HG03457 (cell line): ENCODE measurements at regions not wholly inside any gene's neighbourhood (a gene's known extent, or its start where the extent isn't known, plus 50 kb on each side); places are given as distances from the start of the nearest gene placed in this dataset.
"Not testable (repeated sequence)": the region's sequence is repeated elsewhere in the genome, so short reads cannot be mapped to it uniquely, and the experiment has no call there.

ENCODE experiments used
- ATAC-seq: cut with Tn5 transposase; IDR thresholded peaks from one replicate; pipeline ENCODE4 v1.9.1; 2021; ENCODE audit warnings: moderate number of reproducible peaks; ENCODE audit not compliant: unreplicated experiment

DNA sequence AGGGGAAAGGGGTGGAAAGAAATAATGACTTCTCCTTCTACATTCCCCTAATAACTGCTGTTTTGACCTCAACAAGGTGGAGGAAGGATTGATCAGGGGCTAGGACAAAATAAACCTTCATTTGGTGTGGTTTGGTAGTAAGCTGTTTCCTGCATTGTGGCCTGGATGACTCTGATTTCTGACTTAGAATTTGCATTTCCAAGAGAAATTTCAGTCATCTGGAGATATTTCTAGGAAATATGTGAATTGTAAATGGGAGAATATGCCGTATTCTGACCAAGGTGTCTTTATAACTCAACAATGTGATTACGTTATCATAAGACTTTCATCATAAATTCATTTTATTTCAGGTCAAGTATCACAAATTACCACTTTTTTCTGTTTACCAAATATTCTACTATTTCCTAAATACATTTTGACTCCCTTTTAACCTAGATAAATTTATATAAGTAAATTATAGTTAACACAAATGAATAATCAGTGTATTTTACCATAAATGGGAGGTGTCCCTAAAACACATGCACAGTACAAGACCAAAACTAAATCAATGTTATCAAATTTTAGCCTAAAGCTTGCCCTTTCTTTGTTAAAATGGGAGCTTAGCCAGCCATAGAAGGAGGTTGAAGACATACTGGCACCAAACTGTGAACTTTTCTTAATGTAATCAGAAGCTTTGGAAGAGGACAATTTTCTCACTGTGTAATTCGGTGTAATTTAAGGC, 828.8 kb downstream of the TMTC2 start:
- ATAC-seq = no peak

DNA sequence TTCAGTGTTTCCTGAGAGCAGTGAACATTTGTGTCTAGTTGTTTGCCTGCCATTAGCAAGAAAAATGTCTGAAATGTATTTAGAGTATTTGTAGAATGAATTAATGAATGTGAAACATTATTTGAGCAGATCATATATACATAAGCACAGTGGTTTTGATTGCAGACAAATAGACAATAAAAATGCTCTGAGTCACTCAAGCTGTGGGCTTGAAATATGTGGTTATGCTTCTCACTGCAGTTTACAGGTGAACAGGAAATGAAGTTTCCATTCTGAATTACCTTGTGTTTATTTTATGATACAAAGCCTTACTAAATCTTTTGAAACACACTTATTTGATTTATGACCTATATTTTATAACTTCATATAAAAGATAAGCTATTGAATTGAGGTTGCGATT, 827.7 kb downstream of the TMTC2 start:
- no peak for ATAC-seq

- ATAC-seq = no peak
Observed at GRCh38 chr12:83506841-83507240, 820.1 kb downstream of the TMTC2 start.

- no peak for ATAC-seq
Observed at GRCh38 chr12:83505586-83505985, 818.9 kb downstream of the TMTC2 start.

DNA sequence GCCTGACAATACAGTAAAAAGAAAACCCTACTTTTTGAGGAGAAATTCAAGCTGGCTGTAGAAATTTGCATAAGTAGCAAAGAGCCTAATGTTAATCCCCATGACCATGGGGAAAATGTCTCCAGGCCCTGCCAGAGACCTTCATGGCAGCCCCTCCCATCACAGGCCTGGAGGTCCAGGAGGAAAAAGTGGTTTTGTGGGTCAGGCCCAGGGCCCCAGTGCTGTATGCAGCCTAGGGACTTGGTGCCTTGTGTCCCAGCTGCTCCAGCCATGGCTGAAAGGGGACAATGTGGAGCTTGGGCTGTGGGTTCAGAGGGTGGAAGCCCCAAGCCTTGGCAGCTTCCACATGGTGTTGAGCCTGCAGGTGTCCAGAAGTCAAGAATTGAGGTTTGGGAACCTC, 813.2 kb downstream of the TMTC2 start:
- not testable (repeated sequence) for ATAC-seq

DNA sequence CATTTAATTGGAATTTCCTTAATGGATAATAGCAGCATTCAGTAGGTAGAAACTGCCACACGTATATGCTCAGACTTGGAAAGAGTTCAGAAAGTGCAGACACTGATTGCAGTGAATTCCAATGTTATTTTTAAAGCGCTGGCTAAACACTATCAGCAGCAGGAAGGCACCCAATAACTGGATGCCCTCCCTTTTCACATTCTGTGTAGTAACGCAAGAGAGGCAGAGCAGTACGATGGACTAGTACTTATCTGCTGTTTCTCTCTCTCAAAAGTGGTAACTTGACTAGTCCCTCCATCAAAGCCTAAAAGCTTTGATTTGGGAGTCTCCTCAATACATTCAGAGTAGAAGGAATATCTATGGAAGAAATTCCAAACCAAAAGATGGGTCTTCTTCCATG, 791.0 kb downstream of the TMTC2 start:
- no peak for ATAC-seq

GRCh38 chr12:83476695-83477690, 790.3 kb downstream of the TMTC2 start:
- ATAC-seq = no peak

DNA sequence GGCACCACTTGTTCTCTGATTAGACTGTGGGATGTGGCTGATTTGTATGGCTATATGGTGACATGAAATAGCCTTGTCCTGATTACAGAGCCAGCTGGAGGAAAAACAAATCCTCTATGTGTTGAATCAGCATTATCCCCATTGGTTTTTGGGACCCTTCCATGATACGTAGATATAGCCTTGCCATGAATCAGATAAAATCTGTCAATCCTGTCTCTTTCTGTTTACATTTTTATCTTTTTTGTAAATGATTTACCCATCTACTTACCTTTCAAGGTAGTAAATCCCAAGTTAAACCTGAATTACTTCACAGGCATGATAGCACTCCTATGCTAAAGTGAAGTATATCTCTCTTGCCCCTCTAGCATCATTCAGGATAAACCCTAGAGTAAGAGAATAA, 789.3 kb downstream of the TMTC2 start:
- no peak for ATAC-seq

- no peak for ATAC-seq
Observed at GRCh38 chr12:83474369-83474768, 787.7 kb downstream of the TMTC2 start.

DNA sequence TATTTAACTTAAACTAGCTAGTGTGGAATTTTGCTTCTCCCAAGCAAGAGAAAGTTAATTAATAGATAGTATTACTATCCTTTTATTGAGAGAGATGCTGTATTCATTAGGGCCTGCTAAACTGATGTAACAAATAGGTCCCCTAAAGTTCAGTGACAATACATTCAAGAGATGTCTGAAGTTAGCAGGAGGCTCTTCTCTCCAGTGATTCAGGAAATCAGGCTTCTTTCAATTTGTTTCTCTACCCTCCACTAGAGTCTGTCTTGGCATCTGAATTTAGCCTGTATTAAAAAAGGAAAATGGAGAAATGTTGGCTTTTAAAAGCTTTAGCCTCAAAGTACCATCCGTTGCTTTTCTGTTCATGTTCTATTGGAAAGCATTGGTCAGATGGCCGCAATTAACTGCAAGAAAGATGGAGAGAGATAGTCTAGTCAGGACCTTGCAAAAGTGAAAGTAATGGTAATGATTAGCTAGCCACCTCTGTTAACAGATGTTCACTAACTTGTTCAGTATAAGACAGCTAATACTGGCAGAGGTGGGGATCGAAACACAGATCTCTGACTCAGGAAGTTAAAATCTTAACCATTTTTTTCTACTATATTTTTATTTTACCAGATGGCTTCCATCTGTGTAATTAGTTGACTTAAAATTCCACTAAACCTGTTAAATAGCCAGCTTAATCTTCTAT, 786.8 kb downstream of the TMTC2 start:
- ATAC-seq = peak; percentile 98

DNA sequence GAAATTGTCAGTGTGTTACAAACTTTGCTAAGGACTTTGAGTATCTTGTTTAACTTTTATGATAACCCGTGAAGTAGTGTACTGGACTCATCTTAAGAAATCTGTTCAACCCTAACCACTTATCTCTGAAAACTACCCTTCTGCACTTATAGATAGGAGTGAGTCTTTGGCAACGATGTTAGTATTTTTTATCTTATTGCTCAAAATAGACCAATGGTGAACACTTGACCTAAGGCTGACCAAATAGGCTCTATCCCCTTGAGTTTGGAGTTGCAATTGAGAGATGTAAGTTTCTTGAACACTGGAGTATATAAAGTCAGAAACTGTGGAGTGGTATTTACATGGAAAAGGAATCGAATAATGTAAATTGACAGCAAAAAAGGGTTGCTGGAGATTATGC, 786.1 kb downstream of the TMTC2 start:
- ATAC-seq = no peak

- no peak for ATAC-seq
Observed at GRCh38 chr12:83472350-83472749, 785.6 kb downstream of the TMTC2 start.

GRCh38 chr12:83471341-83471740, 784.6 kb downstream of the TMTC2 start:
- ATAC-seq = no peak

DNA sequence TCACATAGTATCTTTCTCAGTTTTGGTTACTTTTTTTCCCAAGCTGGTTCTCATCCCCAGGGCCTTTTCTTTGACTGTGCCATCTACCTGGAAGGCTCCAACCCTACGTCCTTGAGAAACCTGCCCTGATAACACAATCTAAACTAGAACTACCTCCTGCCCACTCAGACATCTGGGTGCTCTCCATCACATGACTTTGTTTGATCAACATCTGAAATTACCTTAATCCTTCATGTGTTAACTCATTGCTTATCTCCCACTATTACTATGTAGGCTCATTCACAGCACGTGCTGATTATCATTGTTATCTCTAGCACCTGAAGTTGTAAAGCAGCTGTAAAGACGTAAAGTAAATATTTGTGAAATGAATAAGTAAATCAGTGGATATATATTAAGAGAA, 784.0 kb downstream of the TMTC2 start:
- no peak for ATAC-seq

DNA sequence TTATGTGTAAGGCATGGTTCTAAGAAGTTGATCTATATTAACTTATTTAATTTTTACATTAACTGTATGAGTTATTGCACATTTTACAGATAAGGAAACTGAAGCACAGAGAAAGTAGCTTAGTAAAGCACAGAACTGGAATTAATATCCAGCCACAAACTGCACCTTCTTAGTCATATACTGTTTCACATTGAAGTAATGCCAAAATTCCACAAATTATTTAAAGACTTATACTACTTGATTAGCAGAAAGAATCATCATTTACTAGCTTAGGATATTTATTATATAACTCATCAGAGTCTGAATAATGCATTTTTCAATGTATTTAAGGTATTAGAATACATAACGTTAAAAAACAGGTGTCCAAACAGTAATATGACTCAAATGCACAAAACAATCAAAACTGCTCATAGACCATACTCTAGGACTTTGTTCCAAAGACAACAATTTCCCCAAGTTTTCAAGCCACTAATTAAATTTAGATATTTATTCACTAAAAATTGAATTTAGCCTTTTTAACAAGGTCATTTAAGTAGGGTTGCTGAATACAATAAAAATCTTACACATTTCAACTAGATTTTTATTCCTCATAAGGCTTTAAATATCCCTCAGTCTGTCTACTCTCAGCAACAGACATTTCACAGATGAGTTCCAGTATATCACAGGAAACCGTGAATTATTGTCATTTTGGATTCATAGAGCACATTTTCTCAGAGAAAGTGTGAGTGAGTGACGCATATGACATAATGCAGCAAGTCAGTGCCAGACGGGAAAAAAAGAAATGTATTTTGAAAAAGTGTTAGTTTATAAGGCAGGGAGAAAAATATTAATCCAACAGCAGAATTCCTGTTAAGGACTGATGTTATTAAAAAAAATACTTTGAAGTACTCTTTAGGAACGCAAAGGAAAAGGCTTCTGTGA, 782.5 kb downstream of the TMTC2 start:
- no peak for ATAC-seq

DNA sequence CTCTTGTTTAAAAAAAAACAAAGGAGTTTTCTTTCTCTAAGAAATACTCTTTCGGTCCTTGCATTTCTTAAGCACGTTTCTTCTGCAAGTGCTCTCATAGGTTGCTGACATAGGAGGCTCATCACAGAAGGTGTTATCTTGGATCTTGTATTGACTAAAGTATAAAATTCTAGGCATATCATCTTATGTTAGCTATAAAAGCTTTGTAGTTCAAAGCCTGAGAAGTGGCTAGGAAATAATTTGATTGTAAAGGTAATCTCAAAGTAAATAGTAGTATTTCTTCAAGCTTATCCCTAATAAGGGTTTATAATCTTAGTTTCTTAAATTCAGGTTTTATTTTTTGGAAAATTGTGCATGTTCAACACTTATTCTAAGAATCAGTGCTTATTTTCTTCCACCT, 778.9 kb downstream of the TMTC2 start:
- ATAC-seq = no peak

DNA sequence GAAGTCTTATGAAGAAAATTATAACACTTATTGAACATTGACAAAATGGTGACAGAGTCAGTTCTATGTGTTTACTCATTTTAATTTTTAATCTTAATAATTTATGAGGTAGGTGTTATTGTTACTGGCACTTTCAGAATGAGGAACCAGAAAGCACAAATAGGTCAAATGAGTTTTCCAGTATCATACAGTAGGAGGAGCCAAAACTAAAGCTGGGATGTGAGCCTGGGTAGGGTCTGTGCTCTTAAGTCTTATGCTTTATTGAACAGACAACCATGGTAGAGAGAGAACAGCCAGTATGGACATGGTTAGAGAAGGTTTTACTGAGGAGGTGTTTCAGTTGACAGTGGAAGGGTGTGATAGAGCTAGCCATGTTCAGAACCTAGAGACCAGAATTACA, 775.7 kb downstream of the TMTC2 start:
- ATAC-seq = no peak

DNA sequence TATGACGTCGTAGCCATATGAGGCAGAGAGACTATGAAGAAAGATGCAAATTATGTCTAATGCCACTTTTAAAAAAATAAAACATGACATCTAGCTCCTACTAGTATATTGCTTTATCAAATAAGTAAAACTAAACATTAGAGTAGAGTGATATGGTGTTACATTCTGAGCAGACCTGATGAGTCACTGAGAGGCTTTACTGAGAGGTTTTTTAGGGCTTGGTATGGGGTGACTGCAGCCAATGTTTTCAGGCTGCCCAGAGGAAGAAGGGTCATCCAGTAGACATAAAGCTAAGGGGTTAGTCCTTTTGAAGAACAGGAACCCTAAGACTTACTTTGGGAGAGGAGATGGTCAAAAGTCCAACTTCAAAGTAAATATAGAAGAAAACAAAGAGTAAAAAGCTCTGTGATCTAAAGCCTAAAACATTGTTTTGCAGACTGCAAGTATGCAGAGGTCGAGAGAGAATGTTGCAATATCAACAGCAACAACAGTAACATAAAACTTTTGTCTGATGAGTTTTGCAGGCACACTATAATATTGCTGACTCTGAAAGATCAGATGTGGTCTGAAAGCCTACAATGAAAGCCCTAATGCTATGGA, 774.7 kb downstream of the TMTC2 start:
- no peak for ATAC-seq

- ATAC-seq = no peak
Observed at GRCh38 chr12:83451189-83451588, 764.5 kb downstream of the TMTC2 start.

DNA sequence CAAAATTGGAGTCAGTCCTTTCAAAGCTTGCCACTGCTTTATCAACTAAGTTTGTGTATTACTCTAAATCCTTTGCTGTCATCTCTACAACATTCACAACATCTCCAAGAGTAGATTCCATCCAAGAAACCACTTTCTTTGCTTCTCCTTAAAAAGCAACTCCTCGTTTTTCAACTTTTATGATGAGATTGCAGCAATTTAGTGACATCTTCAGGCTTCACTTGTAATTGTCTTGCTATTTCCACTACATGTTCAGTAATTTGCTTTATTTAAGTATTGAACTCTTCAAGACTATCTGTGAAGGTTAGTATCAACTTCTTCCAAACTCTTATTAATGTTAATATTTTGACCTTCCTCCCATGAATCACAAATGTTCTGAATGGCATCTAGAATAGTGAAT, 747.9 kb downstream of the TMTC2 start:
- ATAC-seq = no peak
